H1 (cell line): ENCODE measurements at regions not wholly inside any gene's neighbourhood (a gene's known extent, or its start where the extent isn't known, plus 50 kb on each side); places are given as distances from the start of the nearest gene placed in this dataset.

Experiments used
- TF ChIP-seq, protein P1 (sequence below): fragments of 300-600 bp; sonication (generic); IDR thresholded peaks from 2 replicates; pipeline ENCODE4 v1.7.1; 2012; ENCODE audit warnings: low read length, moderate library complexity, mild to moderate bottlenecking, inconsistent platforms; ENCODE audit not compliant: insufficient replicate concordance

- TF ChIP-seq, protein P1, sequence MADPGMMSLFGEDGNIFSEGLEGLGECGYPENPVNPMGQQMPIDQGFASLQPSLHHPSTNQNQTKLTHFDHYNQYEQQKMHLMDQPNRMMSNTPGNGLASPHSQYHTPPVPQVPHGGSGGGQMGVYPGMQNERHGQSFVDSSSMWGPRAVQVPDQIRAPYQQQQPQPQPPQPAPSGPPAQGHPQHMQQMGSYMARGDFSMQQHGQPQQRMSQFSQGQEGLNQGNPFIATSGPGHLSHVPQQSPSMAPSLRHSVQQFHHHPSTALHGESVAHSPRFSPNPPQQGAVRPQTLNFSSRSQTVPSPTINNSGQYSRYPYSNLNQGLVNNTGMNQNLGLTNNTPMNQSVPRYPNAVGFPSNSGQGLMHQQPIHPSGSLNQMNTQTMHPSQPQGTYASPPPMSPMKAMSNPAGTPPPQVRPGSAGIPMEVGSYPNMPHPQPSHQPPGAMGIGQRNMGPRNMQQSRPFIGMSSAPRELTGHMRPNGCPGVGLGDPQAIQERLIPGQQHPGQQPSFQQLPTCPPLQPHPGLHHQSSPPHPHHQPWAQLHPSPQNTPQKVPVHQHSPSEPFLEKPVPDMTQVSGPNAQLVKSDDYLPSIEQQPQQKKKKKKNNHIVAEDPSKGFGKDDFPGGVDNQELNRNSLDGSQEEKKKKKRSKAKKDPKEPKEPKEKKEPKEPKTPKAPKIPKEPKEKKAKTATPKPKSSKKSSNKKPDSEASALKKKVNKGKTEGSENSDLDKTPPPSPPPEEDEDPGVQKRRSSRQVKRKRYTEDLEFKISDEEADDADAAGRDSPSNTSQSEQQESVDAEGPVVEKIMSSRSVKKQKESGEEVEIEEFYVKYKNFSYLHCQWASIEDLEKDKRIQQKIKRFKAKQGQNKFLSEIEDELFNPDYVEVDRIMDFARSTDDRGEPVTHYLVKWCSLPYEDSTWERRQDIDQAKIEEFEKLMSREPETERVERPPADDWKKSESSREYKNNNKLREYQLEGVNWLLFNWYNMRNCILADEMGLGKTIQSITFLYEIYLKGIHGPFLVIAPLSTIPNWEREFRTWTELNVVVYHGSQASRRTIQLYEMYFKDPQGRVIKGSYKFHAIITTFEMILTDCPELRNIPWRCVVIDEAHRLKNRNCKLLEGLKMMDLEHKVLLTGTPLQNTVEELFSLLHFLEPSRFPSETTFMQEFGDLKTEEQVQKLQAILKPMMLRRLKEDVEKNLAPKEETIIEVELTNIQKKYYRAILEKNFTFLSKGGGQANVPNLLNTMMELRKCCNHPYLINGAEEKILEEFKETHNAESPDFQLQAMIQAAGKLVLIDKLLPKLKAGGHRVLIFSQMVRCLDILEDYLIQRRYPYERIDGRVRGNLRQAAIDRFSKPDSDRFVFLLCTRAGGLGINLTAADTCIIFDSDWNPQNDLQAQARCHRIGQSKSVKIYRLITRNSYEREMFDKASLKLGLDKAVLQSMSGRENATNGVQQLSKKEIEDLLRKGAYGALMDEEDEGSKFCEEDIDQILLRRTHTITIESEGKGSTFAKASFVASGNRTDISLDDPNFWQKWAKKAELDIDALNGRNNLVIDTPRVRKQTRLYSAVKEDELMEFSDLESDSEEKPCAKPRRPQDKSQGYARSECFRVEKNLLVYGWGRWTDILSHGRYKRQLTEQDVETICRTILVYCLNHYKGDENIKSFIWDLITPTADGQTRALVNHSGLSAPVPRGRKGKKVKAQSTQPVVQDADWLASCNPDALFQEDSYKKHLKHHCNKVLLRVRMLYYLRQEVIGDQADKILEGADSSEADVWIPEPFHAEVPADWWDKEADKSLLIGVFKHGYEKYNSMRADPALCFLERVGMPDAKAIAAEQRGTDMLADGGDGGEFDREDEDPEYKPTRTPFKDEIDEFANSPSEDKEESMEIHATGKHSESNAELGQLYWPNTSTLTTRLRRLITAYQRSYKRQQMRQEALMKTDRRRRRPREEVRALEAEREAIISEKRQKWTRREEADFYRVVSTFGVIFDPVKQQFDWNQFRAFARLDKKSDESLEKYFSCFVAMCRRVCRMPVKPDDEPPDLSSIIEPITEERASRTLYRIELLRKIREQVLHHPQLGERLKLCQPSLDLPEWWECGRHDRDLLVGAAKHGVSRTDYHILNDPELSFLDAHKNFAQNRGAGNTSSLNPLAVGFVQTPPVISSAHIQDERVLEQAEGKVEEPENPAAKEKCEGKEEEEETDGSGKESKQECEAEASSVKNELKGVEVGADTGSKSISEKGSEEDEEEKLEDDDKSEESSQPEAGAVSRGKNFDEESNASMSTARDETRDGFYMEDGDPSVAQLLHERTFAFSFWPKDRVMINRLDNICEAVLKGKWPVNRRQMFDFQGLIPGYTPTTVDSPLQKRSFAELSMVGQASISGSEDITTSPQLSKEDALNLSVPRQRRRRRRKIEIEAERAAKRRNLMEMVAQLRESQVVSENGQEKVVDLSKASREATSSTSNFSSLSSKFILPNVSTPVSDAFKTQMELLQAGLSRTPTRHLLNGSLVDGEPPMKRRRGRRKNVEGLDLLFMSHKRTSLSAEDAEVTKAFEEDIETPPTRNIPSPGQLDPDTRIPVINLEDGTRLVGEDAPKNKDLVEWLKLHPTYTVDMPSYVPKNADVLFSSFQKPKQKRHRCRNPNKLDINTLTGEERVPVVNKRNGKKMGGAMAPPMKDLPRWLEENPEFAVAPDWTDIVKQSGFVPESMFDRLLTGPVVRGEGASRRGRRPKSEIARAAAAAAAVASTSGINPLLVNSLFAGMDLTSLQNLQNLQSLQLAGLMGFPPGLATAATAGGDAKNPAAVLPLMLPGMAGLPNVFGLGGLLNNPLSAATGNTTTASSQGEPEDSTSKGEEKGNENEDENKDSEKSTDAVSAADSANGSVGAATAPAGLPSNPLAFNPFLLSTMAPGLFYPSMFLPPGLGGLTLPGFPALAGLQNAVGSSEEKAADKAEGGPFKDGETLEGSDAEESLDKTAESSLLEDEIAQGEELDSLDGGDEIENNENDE = no peak
- TF ChIP-seq, all 59 proteins: peak for 0
Measured at GRCh38 chr15:58324533-58324932, 107.3 kb upstream of the LIPC start (continued).
